ENCODE measurements at regions not wholly inside any gene's neighbourhood (a gene's known extent, or its start where the extent isn't known, plus 50 kb on each side); places are given as distances from the start of the nearest gene placed in this dataset.
"Not testable (repeated sequence)": the region's sequence is repeated elsewhere in the genome, so short reads cannot be mapped to it uniquely, and the experiment has no call there.

DNA sequence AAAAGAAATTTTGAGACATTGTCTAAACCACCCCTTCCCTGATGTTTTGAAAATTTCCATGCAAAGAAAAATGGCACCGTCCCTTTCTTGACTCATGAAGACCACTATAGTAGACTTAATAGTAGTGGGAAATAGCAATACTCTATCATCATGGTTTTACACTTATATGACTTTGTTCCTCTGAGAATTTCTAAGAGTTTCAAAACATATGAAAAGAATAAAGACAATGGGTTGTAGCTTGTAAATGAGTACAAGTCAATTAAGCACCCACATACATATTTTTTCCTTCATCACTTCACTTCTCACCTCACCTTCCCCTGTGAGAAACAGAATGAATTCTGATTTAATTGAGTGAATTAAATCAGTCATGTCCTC, 151.7 kb downstream of the LYPLAL1 start:
- DNase-seq (ENCODE audit: extremely low spot score): no peak
- no peak for TF ChIP-seq PKNOX1 (IDR thresholded peaks at IDR 0.05)
- no peak for TF ChIP-seq NFRKB (IDR thresholded peaks at IDR 0.05)
- TF ChIP-seq FOXA1 (IDR thresholded peaks at IDR 0.05): no peak
- CTCF ChIA-PET: interaction anchor here (0.7 kb wide), 1 partner anchor 42 kb away, joined by 3 read pairs; no protein-coding TSS in a partner anchor
- POLR2A ChIA-PET: no interaction called here

DNA sequence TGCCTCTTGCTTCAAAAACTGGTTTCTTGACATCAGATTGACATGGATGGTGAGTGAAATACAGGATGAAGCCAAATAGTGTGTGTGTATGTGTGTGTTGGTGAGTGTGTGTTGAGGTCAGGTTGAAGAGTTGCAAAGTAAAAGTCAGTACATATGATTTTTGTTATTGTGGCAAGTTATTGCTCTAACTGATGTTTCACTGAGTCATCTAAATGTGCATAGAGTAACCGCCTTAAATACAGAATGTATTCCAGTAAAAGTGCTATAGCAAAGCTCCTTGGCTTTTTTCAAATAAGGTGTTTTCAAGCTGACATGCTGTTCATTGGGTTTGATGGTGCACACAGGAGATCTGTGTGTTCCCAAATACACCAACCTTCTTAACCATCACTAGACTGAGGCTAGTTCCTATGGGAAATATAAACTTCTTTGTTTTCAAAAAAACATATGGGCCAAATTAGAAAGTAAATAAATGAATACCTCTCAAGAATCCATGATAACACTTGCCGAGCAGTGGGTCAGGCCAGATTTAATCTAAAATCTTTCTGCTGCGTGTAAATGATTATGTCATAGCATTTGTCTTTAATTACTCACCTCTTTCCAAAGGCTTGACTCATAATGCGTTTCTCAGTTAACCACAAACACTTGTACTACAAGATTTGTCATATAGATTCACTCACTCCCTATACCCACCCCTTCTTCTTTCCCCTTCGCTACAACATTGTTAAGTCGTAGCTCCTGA, 151.1 kb downstream of the LYPLAL1 start:
- POLR2A ChIA-PET: no interaction called here
- CTCF ChIA-PET: interaction anchor here (0.7 kb wide), 1 partner anchor 41 kb away, joined by 3 read pairs; no protein-coding TSS in a partner anchor
- TF ChIP-seq LEF1 (IDR thresholded peaks at IDR 0.05; ENCODE audit: borderline replicate concordance) (no peak), NFRKB (IDR thresholded peaks at IDR 0.05) (no peak), HDGF (IDR thresholded peaks at IDR 0.05; ENCODE audit: borderline replicate concordance) (no peak), TARDBP (IDR thresholded peaks at IDR 0.05) (no peak)
- DNase-seq (ENCODE audit: extremely low spot score): no peak

GRCh38 chr1:219324171-219324570, 150.5 kb downstream of the LYPLAL1 start:
- POLR2A ChIA-PET: no interaction called here
- no peak for TF ChIP-seq HDGF (IDR thresholded peaks at IDR 0.05; ENCODE audit: borderline replicate concordance)
- no peak for TF ChIP-seq CTBP1 (IDR thresholded peaks at IDR 0.05; ENCODE audit: borderline replicate concordance)
- TF ChIP-seq BHLHE40 (IDR thresholded peaks at IDR 0.05; ENCODE audit: borderline replicate concordance): no peak
- TF ChIP-seq TARDBP (IDR thresholded peaks at IDR 0.05): no peak
- TF ChIP-seq SP1 (IDR thresholded peaks at IDR 0.05): no peak
- no peak for TF ChIP-seq ARNT (IDR thresholded peaks at IDR 0.05)
- no peak for TF ChIP-seq PKNOX1 (IDR thresholded peaks at IDR 0.05)
- no peak for TF ChIP-seq FOXK2 (IDR thresholded peaks at IDR 0.05)
- no peak for TF ChIP-seq NFRKB (IDR thresholded peaks at IDR 0.05)
- no peak for TF ChIP-seq ZNF384 (IDR thresholded peaks at IDR 0.05)
- TF ChIP-seq ELF4 (IDR thresholded peaks at IDR 0.05): no peak
- TF ChIP-seq FOXM1 (IDR thresholded peaks at IDR 0.05; ENCODE audit: borderline replicate concordance): no peak
- TF ChIP-seq FOXA1 (IDR thresholded peaks at IDR 0.05): no peak
- no peak for TF ChIP-seq L3MBTL2 (conservative IDR thresholded peaks at IDR 0.05)
- no peak for TF ChIP-seq LEF1 (IDR thresholded peaks at IDR 0.05; ENCODE audit: borderline replicate concordance)
- no peak for TF ChIP-seq SUZ12 (IDR thresholded peaks at IDR 0.05)
- no peak for DNase-seq (ENCODE audit: extremely low spot score)
- CTCF ChIA-PET: no interaction called here

GRCh38 chr1:219323426-219323825, 149.7 kb downstream of the LYPLAL1 start:
- CTCF ChIA-PET: no interaction called here
- no peak for TF ChIP-seq ARNT (IDR thresholded peaks at IDR 0.05)
- TF ChIP-seq PKNOX1 (IDR thresholded peaks at IDR 0.05): no peak
- TF ChIP-seq FOXM1 (IDR thresholded peaks at IDR 0.05; ENCODE audit: borderline replicate concordance): no peak
- no peak for TF ChIP-seq LEF1 (IDR thresholded peaks at IDR 0.05; ENCODE audit: borderline replicate concordance)
- no peak for TF ChIP-seq FOXK2 (IDR thresholded peaks at IDR 0.05)
- TF ChIP-seq SUZ12 (IDR thresholded peaks at IDR 0.05): no peak
- no peak for TF ChIP-seq L3MBTL2 (conservative IDR thresholded peaks at IDR 0.05)
- TF ChIP-seq SP1 (IDR thresholded peaks at IDR 0.05): no peak
- no peak for TF ChIP-seq TARDBP (IDR thresholded peaks at IDR 0.05)
- POLR2A ChIA-PET: no interaction called here
- no peak for DNase-seq (ENCODE audit: extremely low spot score)

GRCh38 chr1:219322766-219323165, 149.1 kb downstream of the LYPLAL1 start:
- no peak for DNase-seq (ENCODE audit: extremely low spot score)
- ChIA-PET CTCF (no interaction called here), POLR2A (no interaction called here)
- no peak for TF ChIP-seq FOXK2 (IDR thresholded peaks at IDR 0.05)
- TF ChIP-seq FOXA1 (IDR thresholded peaks at IDR 0.05): no peak
- TF ChIP-seq HDGF (IDR thresholded peaks at IDR 0.05; ENCODE audit: borderline replicate concordance): no peak
- no peak for TF ChIP-seq CTBP1 (IDR thresholded peaks at IDR 0.05; ENCODE audit: borderline replicate concordance)
- TF ChIP-seq ARNT (IDR thresholded peaks at IDR 0.05): no peak
- TF ChIP-seq SP1 (IDR thresholded peaks at IDR 0.05): no peak
- no peak for TF ChIP-seq L3MBTL2 (conservative IDR thresholded peaks at IDR 0.05)
- no peak for TF ChIP-seq LEF1 (IDR thresholded peaks at IDR 0.05; ENCODE audit: borderline replicate concordance)
- TF ChIP-seq PKNOX1 (IDR thresholded peaks at IDR 0.05): no peak
- TF ChIP-seq ZNF384 (IDR thresholded peaks at IDR 0.05): no peak
- TF ChIP-seq TARDBP (IDR thresholded peaks at IDR 0.05): no peak
- TF ChIP-seq BHLHE40 (IDR thresholded peaks at IDR 0.05; ENCODE audit: borderline replicate concordance): no peak
- no peak for TF ChIP-seq NFRKB (IDR thresholded peaks at IDR 0.05)
- TF ChIP-seq SUZ12 (IDR thresholded peaks at IDR 0.05): no peak

GRCh38 chr1:219320563-219320962, 146.9 kb downstream of the LYPLAL1 start:
- DNase-seq (ENCODE audit: extremely low spot score); POLR2A ChIA-PET; CTCF ChIA-PET: not testable (repeated sequence)

All from HEK293T (cell line).